ENCODE measurements at regions not wholly inside any gene's neighbourhood (a gene's known extent, or its start where the extent isn't known, plus 50 kb on each side); places are given as distances from the start of the nearest gene placed in this dataset.

- TF ChIP-seq POLR2A (IDR thresholded peaks at IDR 0.05; ENCODE audit: low read depth, low read length) (no peak), POLR2AphosphoS5 (IDR thresholded peaks at IDR 0.05; ENCODE audit: low read depth, low read length) (no peak)
Measured at GRCh38 chr4:19700992-19701391, 550.7 kb upstream of the SLIT2 start.
